Activated T-helper 1 cell treated with anti-CD3 and anti-CD28 coated beads, Interleukin-12 subunit alpha, Interleukin-12 subunit beta, Interleukin-2, Interleukin-4 antibody, amounts not matched to agents 30 ng/mL and 10 ng/mL and 1 ng/mL, durations not matched to agents 14 hours and 24 hours and 36 hours (primary cell): ENCODE measurements at regions not wholly inside any gene's neighbourhood (a gene's known extent, or its start where the extent isn't known, plus 50 kb on each side); places are given as distances from the start of the nearest gene placed in this dataset.

Source experiments
- DNase-seq: peaks from one replicate; pipeline ENCODE4 v3.0.0; 2021; ENCODE audit warnings: low spot score
- H3K27ac Mint-ChIP-seq: one replicate; pipeline ENCODE4 v1.8.0; 2021; ENCODE audit warnings: mild to moderate bottlenecking, mixed read lengths
- H3K27me3 Mint-ChIP-seq: one replicate; pipeline ENCODE4 v1.8.0; 2022; ENCODE audit warnings: mild to moderate bottlenecking, moderate library complexity, mixed read lengths; ENCODE audit not compliant: insufficient read depth
- H3K36me3 Mint-ChIP-seq: one replicate; pipeline ENCODE4 v1.8.0; 2021; ENCODE audit warnings: low read depth, mixed read lengths
- H3K4me1 Mint-ChIP-seq: one replicate; pipeline ENCODE4 v1.8.0; 2021; ENCODE audit warnings: low read depth, mixed read lengths
- H3K4me3 Mint-ChIP-seq: one replicate; pipeline ENCODE4 v1.8.0; 2021; ENCODE audit warnings: mild to moderate bottlenecking, moderate library complexity, mixed read lengths
- H3K9me3 Mint-ChIP-seq: one replicate; pipeline ENCODE4 v1.8.0; 2021; ENCODE audit warnings: mixed read lengths
- intact Hi-C: fragments of 100-400 bp; cut with micrococcal nuclease; formaldehyde crosslinking; loops from one replicate; pipeline ENCODE4 v1.15.1; 2024

DNA sequence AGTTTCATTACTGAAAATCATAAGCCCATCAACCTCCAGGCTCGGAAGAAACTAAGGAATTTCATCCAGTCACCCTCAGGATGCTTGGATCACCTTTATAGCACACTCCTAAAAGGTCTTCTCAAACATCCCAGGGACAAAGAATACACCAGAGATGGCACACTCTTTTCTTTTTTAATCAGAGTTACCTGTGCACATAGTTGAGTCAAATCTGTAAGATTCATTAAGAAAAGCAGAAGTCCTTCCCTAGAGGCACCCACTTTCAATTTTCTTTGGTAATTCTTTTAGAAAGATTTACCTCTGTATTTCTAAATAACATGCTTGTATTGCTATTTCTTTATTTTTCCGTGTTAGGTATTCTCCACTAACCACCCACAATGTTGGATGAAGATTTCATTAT, 50.6 kb upstream of the IL6 start:
- no peak for DNase-seq
- intact Hi-C loops, result loop anchor here (1.0 to 10.0 kb wide), 6 partner anchors 8 to 1322 kb away; partner anchors contain the start of genes CDCA7L, IL6 and SP4
- Mint-ChIP-seq H3K9me3 (peaks cover 4% of the 10 kb centered on the region), H3K4me1 (peaks cover 87% of the 10 kb centered on the region), H3K4me3 (peak overlapping the region; percentile 24), H3K27ac (peak overlapping the region; percentile 87), H3K27me3 (no peaks in the 10 kb centered on the region), H3K36me3 (peaks cover 8% of the 10 kb centered on the region)

DNA sequence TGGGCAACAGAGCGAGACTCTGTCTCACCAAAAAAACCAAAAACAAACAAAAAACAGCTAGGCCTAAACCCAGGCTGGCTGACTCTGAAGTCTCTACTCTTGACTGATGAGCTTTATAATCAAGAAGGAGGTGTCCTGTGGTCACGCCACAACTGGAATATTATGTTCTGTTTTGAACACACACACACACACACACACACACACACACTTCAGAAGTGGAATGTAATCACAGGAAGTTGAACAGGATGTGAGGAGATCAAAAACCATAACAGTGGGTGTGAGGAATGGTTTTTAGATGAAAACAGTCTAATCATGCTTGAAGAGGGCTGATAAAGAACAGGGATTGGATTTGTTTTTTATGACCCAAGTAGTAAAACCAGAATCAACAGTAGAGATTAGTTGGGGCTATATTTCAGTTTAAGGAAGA, 51.1 kb upstream of the IL6 start:
- DNase-seq, result peak; percentile 54
- Mint-ChIP-seq H3K27ac (peak overlapping the region; percentile 87), H3K27me3 (no peaks in the 10 kb centered on the region), H3K9me3 (peaks cover 4% of the 10 kb centered on the region), H3K4me1 (peaks cover 87% of the 10 kb centered on the region), H3K36me3 (peaks cover 8% of the 10 kb centered on the region), H3K4me3 (peak overlapping the region; percentile 24)
- intact Hi-C loops, result loop anchor here (1.0 to 10.0 kb wide), 6 partner anchors 8 to 1321 kb away; partner anchors contain the start of genes CDCA7L, IL6 and SP4

DNA sequence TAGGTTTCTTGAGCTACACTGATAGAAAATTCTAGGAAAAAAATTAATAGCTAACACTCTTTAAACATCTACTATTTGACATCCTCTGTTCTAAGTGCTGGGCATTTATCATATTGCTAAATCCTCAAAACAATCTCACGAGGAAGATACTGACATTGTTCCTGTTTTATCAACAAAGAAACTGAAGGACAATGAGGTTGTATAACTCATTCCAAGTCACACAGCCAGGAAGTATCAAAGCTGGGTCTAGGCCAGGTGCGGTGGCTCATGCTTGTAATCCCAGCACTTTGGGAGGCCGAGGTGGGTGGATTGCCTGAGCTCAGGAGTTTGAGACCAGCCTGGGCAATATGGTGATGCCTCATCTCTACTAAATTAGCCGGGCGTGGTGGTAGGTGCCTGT, 51.6 kb upstream of the IL6 start:
- intact Hi-C loops, result loop anchor here (5.0 to 10.0 kb wide), 5 partner anchors 52 to 1321 kb away; partner anchors contain the start of genes CDCA7L, IL6 and SP4
- H3K27me3 Mint-ChIP-seq, result no peaks in the 10 kb centered on the region
- H3K4me3 Mint-ChIP-seq, result no peak overlapping the region
- DNase-seq, result no peak
- H3K36me3 Mint-ChIP-seq, result peaks cover 8% of the 10 kb centered on the region
- no peak overlapping the region for H3K27ac Mint-ChIP-seq
- peaks cover 82% of the 10 kb centered on the region for H3K4me1 Mint-ChIP-seq
- H3K9me3 Mint-ChIP-seq, result peaks cover 4% of the 10 kb centered on the region

DNA sequence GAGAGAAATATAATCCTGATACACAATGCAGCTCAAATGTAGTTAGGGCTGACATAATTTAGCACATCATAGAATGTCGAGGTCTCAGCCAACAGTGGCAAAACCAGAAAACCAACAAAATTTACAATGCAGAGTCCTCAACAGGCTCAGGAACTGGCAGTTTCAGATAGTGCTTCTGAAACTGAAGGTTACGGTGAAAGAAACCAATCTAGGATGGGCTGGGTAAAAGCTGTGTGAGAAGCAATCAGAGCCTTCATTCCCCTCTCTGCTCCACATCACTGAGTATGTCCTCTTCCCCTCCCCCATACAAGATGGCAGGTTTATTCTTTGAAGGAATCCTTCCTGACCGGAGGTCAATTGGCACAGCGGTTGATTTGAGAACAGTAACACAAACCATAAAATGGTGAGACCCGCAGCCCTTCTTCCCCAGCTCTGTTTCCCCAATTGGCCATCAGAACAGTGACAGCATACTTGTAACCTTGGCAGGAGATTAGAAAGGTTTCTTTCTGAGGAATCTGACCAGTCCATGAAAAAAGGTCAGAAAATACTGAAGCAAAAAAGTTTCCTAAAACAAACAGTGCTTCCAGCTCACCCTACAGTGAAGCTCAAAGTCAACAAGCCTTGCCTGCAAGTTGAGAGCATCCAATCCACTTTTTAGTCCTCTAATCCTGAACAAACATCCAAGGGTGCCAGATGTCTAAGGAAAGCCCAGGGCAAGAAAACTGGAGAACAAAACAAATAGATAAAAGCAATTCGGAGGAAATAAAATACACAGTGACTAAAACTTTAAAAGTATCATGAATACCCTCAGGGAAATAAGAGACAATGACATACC, 53.9 kb upstream of the IL6 start:
- H3K27me3 Mint-ChIP-seq, result peaks cover 3% of the 10 kb centered on the region
- DNase-seq, result no peak
- intact Hi-C loops, result loop anchor here (10.0 kb wide), 4 partner anchors 682 to 1318 kb away; partner anchors contain the start of genes CDCA7L and SP4
- peaks cover 4% of the 10 kb centered on the region for H3K36me3 Mint-ChIP-seq
- no peak overlapping the region for H3K27ac Mint-ChIP-seq
- H3K4me1 Mint-ChIP-seq, result peaks cover 66% of the 10 kb centered on the region
- H3K4me3 Mint-ChIP-seq, result peak overlapping the region; percentile 6
- peaks cover 4% of the 10 kb centered on the region for H3K9me3 Mint-ChIP-seq

DNA sequence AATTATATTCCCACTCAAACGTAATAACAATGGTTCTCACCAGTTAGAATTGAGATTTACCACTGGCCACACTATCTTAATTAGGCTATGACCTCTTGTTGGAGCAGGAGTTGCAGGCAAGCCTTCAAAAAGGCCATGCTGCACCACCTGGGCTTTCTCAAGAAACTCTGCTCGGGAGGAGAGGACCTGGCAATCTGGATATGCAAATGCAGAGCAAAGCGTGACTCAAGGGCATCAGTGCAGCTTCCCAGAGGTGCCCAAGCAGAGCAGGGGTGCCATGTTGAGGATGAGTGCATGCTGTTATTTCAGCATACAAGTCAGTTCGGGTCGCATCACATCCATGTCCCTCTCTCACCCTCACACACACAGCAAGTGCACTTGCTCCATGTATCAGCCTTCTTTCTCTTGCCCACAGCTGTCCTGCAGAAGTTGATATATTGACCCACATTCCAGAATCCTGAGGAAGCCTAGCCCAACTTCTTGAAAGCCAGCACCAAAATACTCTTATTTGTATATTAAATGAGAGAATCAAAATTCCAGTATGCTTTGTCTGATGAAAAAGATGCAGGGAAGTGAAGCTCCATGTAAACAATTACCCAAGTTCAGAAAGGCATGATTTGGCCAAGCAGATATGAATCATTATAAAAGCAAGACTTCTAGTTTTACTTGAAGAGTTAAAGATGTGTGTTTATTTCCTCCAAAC, 55.7 kb upstream of the IL6 start:
- peaks cover 4% of the 10 kb centered on the region for H3K9me3 Mint-ChIP-seq
- intact Hi-C loops, result loop anchor here (10.0 kb wide), 4 partner anchors 683 to 1317 kb away; partner anchors contain the start of genes CDCA7L and SP4
- peaks cover 5% of the 10 kb centered on the region for H3K36me3 Mint-ChIP-seq
- H3K27ac Mint-ChIP-seq, result no peak overlapping the region
- no peak overlapping the region for H3K4me3 Mint-ChIP-seq
- H3K27me3 Mint-ChIP-seq, result peaks cover 6% of the 10 kb centered on the region
- DNase-seq, result no peak
- peaks cover 63% of the 10 kb centered on the region for H3K4me1 Mint-ChIP-seq

DNA sequence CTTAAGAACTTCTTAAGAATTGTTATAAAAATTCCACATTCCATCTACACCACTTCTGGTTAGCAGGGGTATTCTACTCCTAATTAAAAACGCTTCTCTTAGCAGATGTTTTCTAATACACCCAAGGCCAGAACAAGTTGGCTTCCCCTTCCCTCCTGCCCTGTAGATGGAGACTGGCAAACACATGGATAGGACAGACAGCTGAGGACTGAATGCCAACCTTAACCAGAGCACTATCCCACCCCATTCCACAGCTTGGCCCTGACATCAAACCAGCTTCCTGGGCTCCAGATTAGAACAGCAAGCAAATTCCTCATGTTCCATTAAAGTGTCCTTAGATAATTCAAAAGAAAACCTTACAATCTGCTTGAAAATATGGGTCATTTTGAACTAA, 56.6 kb upstream of the IL6 start:
- Mint-ChIP-seq H3K4me3 (no peak overlapping the region), H3K36me3 (peaks cover 8% of the 10 kb centered on the region), H3K4me1 (peaks cover 62% of the 10 kb centered on the region), H3K9me3 (peaks cover 8% of the 10 kb centered on the region), H3K27ac (no peak overlapping the region), H3K27me3 (peaks cover 8% of the 10 kb centered on the region)
- intact Hi-C loops, result loop anchor here (10.0 kb wide), 4 partner anchors 684 to 1316 kb away; partner anchors contain the start of genes CDCA7L and SP4
- DNase-seq, result no peak

DNA sequence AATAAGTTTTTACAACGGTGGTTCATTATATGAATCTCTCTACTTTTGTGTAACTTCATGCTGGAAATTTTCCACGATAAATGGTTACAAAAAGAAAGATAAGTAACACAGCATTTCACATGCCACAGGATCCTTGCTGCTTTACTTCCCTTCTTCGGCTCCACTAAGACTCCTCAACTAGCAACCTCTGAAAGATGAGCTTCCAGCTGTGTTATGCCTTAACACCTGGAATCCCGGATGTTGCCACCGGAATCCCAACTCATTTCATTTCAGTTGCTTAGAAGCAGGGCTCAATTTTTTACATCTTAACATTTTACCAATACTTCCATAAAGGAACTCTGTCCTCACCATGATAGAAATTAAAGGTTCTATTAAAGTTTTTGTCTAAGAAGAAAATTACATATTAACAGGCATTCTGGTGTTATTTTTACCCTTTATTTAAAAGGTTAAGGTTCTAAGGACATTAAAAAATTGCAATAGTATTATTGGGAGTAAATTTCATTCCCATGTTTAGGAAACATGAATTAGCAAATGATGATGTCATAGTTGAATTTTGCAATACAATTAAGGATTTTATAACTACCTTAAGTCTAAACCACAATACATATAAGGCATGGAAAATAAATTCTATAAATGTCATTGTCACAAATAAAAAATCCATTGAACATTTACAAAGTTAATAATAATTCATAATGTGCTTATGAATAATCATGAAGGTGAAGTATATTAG, 57.1 kb upstream of the IL6 start:
- peaks cover 58% of the 10 kb centered on the region for H3K4me1 Mint-ChIP-seq
- peaks cover 8% of the 10 kb centered on the region for H3K9me3 Mint-ChIP-seq
- no peak overlapping the region for H3K27ac Mint-ChIP-seq
- H3K4me3 Mint-ChIP-seq, result no peak overlapping the region
- H3K36me3 Mint-ChIP-seq, result peaks cover 8% of the 10 kb centered on the region
- peaks cover 8% of the 10 kb centered on the region for H3K27me3 Mint-ChIP-seq
- DNase-seq, result no peak
- intact Hi-C loops, result loop anchor here (10.0 kb wide), 4 partner anchors 685 to 1315 kb away; partner anchors contain the start of genes CDCA7L and SP4

DNA sequence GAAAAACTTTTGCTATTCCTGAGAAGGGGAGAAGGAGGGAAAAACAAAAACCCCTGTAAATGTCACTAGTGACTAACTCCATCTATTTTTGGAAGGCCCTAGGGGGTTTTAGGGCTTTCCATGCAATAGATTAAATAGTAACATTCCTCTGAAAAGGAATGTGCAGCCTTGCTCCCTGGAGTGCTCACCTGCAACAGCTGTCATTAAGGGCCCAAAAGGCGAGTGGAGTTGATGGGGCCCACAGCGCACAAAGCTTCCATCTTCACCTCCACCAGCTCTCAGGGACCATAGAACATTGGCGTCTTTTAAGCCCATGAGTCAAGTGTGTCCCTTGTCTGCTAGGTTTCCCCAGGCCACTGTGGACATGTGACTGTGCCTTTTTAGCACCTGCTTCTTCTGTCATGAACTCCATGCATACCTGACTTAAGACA, 58.0 kb upstream of the IL6 start:
- intact Hi-C loops, result loop anchor here (1.0 kb wide), 1 partner anchor 7 kb away; no protein-coding TSS in a partner anchor
- H3K27me3 Mint-ChIP-seq, result peaks cover 8% of the 10 kb centered on the region
- peaks cover 53% of the 10 kb centered on the region for H3K4me1 Mint-ChIP-seq

DNA sequence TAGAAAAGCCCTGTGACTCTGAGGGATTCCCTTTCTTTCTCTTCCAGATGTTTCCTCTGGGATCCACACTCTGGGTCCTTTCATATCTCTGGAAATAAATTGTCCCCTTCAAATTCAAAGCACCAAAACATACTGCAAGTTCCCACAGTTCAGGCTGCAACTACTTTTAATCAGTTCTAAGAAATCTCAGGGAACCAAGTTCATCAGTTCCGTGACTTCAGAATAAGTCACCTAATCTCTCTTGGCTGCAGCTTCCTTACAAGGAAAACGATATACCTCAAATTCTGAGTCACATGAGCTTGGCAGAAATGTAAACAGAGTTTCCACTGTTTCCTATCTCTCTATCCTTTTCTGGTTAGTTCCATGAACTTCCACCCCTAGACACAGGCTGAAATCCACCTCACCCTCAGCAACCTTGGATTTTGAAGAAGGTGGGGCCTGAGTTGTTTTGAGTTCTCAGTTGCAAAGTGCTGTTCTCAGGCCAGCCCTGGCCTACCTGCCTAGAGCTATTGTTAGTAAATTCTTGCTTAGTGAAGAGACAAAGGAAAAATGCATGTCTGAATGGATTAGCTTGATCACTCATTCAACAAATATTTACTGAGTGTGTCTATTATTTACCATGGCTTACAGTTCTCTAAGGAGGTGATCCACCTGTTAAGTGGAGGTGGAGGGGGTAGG, 59.3 kb upstream of the IL6 start:
- Mint-ChIP-seq H3K9me3 (peaks cover 4% of the 10 kb centered on the region), H3K27me3 (peaks cover 8% of the 10 kb centered on the region), H3K27ac (no peak overlapping the region), H3K4me3 (no peak overlapping the region), H3K36me3 (peaks cover 7% of the 10 kb centered on the region), H3K4me1 (peaks cover 52% of the 10 kb centered on the region)
- no peak for DNase-seq
- intact Hi-C loops, result loop anchor here (1.0 kb wide), 1 partner anchor 9 kb away; no protein-coding TSS in a partner anchor

More for the DNA sequence above, 58.0 kb upstream of the IL6 start:
- Mint-ChIP-seq H3K9me3 (peaks cover 8% of the 10 kb centered on the region), H3K27ac (no peak overlapping the region), H3K36me3 (peaks cover 8% of the 10 kb centered on the region), H3K4me3 (no peak overlapping the region)
- no peak for DNase-seq

DNA sequence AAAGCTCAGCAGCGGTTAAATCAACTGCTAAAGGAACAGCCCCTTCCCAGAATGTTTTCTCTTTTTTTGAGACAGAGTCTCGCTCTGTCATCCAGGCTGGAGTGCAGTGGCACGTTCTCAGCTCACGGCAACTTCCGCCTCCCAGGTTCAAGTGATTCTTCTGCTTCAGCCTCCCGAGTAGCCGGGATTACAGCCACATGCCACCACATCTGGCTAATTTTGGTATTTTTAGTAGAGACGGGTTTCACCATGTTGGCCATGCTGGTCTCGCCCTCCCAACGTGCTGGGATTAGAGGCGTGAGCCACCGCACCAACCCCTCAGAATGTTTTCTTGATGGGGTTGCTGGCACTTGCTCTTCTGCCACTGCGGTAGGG, 59.8 kb upstream of the IL6 start:
- Mint-ChIP-seq H3K36me3 (peaks cover 9% of the 10 kb centered on the region), H3K4me1 (peaks cover 52% of the 10 kb centered on the region), H3K4me3 (no peak overlapping the region), H3K9me3 (peaks cover 4% of the 10 kb centered on the region), H3K27me3 (peaks cover 8% of the 10 kb centered on the region), H3K27ac (no peak overlapping the region)
- DNase-seq, result no peak
- intact Hi-C loops, result no loop called here

DNA sequence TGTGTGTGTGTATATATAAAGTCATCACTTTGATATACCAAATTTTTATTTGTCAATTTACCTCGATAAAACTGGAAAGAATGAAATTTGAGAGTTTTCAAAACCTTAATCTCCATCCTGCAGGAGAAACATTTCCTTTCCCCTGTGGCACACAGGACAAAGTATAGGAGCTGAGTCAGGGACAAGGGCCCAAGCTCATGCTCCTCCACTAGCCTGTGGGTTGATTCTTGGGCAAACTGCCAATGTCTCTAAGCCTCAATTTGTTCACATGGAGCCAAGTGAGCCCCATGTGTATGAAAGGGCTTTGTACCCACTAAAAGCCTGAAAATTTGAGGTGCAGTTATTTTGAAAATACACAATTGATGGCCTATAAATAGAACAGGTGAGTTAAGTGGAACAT, 60.3 kb upstream of the IL6 start:
- no peak for DNase-seq
- H3K4me1 Mint-ChIP-seq, result peaks cover 52% of the 10 kb centered on the region
- H3K36me3 Mint-ChIP-seq, result peaks cover 9% of the 10 kb centered on the region
- H3K27me3 Mint-ChIP-seq, result peaks cover 8% of the 10 kb centered on the region
- H3K27ac Mint-ChIP-seq, result no peak overlapping the region
- no peak overlapping the region for H3K4me3 Mint-ChIP-seq
- intact Hi-C loops, result no loop called here
- peaks cover 4% of the 10 kb centered on the region for H3K9me3 Mint-ChIP-seq

DNA sequence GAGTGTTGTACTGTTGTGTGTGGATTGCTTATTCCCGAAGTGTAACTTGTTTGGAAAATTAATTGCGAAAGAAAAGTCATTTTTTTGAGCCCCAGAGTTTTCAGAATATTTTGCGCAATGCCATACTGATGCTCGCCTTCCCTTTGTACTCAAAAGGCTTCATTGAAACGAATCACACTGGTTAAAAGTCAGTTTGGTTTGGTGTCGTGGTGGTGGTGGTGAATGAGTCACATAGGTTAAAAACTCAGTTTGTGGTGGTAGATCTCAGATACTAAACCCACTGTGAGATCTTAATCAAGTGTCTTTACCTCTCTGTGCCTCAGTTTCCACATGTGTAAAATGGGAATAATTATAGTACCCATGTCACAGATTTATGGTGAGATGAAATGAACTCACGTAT, 61.1 kb upstream of the IL6 start:
- Mint-ChIP-seq H3K27ac (peak overlapping the region; percentile 21), H3K27me3 (peaks cover 12% of the 10 kb centered on the region), H3K4me1 (peaks cover 48% of the 10 kb centered on the region), H3K9me3 (peaks cover 4% of the 10 kb centered on the region), H3K36me3 (peaks cover 9% of the 10 kb centered on the region), H3K4me3 (no peak overlapping the region)
- intact Hi-C loops, result no loop called here
- DNase-seq, result no peak
